Fibroblast of lung (primary cell): ENCODE measurements at regions not wholly inside any gene's neighbourhood (a gene's known extent, or its start where the extent isn't known, plus 50 kb on each side); places are given as distances from the start of the nearest gene placed in this dataset.

ENCODE experiments used
- DNase-seq, 2 donors: peaks; one replicate each; pipeline versions ENCODE4 v3.0.0 to v3.0.0-alpha.2; 2010; ENCODE audit warnings: low read depth in 2 of 2
- H2AFZ ChIP-seq: 2 replicates; pipeline ENCODE4 v1.5.1; 2012; ENCODE audit warnings: low read length, control low read depth, inconsistent platforms
- H3K27ac ChIP-seq: 2 replicates; pipeline ENCODE4 v1.5.1; 2011; ENCODE audit warnings: low read length, control low read depth; ENCODE audit not compliant: insufficient read depth
- H3K27me3 ChIP-seq: 2 replicates; pipeline ENCODE4 v1.5.1; 2011; ENCODE audit warnings: mild to moderate bottlenecking, low read length; ENCODE audit not compliant: control insufficient read depth, insufficient read depth
- H3K36me3 ChIP-seq: 2 replicates; pipeline ENCODE4 v1.5.1; 2011; ENCODE audit warnings: low read length; ENCODE audit not compliant: control insufficient read depth, insufficient read depth
- H3K4me1 ChIP-seq: 2 replicates; pipeline ENCODE4 v1.5.1; 2011; ENCODE audit warnings: low read length; ENCODE audit not compliant: control insufficient read depth, insufficient read depth; ENCODE audit errors: extremely low read depth
- H3K4me2 ChIP-seq: 2 replicates; pipeline ENCODE4 v1.5.1; 2011; ENCODE audit warnings: low read length, control low read depth; ENCODE audit not compliant: insufficient read depth; ENCODE audit errors: extremely low read depth
- H3K4me3 ChIP-seq, 4 experiments: fragments of 200-600 bp in 1 of 4; sonication (generic) in 1 of 4; replicated peaks in 1 of 4; 2 replicates each; pipeline ENCODE4 v1.5.1; 2011 to 2016; ENCODE audit warnings: low read length in 4 of 4, low read depth in 3 of 4, mild to moderate bottlenecking in 3 of 4, control low read depth in 2 of 4, inconsistent platforms in 1 of 4, mixed read lengths in 1 of 4; ENCODE audit not compliant: insufficient read depth in 1 of 4; ENCODE audit errors: control extremely low read depth in 1 of 4
- H3K79me2 ChIP-seq: 2 replicates; pipeline ENCODE4 v1.5.1; 2012; ENCODE audit warnings: mild to moderate bottlenecking, low read length, inconsistent platforms; ENCODE audit not compliant: control insufficient read depth, insufficient read depth
- H3K9ac ChIP-seq: 2 replicates; pipeline ENCODE4 v1.5.1; 2011; ENCODE audit warnings: mild to moderate bottlenecking, low read length, control low read depth; ENCODE audit not compliant: insufficient read depth
- H3K9me3 ChIP-seq: 2 replicates; pipeline ENCODE4 v1.5.1; 2012; ENCODE audit warnings: low read depth, low read length; ENCODE audit not compliant: control insufficient read depth, insufficient read depth
- H4K20me1 ChIP-seq: 2 replicates; pipeline ENCODE4 v1.5.1; 2011; ENCODE audit warnings: low read length; ENCODE audit not compliant: control insufficient read depth, insufficient read depth; ENCODE audit errors: extremely low read depth
- EZH2 ChIP-seq: IDR thresholded peaks from 2 replicates; pipeline ENCODE4 v1.5.1; 2012; ENCODE audit warnings: low read length, control low read depth, mild to moderate bottlenecking; ENCODE audit errors: missing control alignments
- TF ChIP-seq, protein P1 (sequence below), 2 donors: IDR thresholded peaks in 1 of 2; conservative IDR thresholded peaks in 1 of 2; 1 replicate in 1 of 2; 2 replicates in 1 of 2; pipeline ENCODE4 v1.5.1; 2011 to 2012; ENCODE audit warnings: low read length in 2 of 2, control low read depth in 1 of 2, inconsistent platforms in 1 of 2, low read depth in 1 of 2, mild to moderate bottlenecking in 1 of 2

DNA sequence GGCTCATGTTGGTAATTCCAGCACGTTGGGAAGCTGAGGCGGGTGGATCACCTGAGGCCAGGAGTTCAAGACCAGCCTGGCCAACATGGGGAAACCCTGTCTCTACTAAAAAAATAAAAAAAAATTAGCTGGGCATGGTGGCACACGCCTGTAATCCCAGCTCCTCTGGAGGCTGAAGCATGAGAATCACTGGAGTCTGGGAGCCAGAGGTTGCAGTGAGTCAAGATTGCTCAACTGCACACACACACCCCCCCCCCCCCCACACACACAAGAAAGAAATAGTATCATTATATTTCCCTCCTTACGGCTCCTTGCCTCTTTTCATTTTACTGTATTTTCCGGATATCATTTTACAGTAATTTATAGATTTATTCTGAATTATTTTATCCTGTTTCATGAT is 963.1 kb upstream of the GOT2 start:
- no peak overlapping the region for H3K4me2 ChIP-seq
- H3K9me3 ChIP-seq = no peaks in the 10 kb centered on the region
- H3K79me2 ChIP-seq = no peaks in the 10 kb centered on the region
- H3K27ac ChIP-seq = no peak overlapping the region
- no peaks in the 10 kb centered on the region for H3K27me3 ChIP-seq
- no peaks in the 10 kb centered on the region for H4K20me1 ChIP-seq
- peak; percentile 14 to 17 for DNase-seq
- no peak overlapping the region for H3K4me3 ChIP-seq
- H3K36me3 ChIP-seq = no peaks in the 10 kb centered on the region
- peaks cover 2% of the 10 kb centered on the region for H3K4me1 ChIP-seq
- no peak overlapping the region for H3K9ac ChIP-seq
- TF ChIP-seq, protein P1, sequence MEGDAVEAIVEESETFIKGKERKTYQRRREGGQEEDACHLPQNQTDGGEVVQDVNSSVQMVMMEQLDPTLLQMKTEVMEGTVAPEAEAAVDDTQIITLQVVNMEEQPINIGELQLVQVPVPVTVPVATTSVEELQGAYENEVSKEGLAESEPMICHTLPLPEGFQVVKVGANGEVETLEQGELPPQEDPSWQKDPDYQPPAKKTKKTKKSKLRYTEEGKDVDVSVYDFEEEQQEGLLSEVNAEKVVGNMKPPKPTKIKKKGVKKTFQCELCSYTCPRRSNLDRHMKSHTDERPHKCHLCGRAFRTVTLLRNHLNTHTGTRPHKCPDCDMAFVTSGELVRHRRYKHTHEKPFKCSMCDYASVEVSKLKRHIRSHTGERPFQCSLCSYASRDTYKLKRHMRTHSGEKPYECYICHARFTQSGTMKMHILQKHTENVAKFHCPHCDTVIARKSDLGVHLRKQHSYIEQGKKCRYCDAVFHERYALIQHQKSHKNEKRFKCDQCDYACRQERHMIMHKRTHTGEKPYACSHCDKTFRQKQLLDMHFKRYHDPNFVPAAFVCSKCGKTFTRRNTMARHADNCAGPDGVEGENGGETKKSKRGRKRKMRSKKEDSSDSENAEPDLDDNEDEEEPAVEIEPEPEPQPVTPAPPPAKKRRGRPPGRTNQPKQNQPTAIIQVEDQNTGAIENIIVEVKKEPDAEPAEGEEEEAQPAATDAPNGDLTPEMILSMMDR (conservative IDR thresholded peaks at IDR 0.05 in 1 of 2, IDR thresholded peaks at IDR 0.05 in 1 of 2; ENCODE audit: low read depth in 1 of 2, low read length in 2 of 2) = no peak
- no peak for TF ChIP-seq EZH2
- no peak overlapping the region for H2AFZ ChIP-seq

DNA sequence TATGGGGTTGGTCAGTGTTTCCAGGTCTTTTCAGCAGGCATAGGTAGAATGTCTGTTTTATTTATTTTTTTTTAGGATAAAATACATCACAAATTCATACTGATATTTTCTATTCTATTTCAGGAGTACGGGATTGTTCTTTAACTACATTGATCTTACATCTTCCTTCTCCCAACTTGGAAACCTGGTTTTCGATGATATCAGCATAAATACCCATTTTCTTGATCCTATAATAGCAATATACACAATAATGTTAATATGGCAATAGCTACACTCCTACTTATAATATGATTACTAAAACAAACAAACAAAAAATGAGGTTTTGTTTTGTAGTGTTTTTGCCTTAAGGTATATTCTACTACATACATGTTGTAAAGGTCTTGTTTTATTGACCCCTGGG is 962.4 kb upstream of the GOT2 start:
- Histone ChIP-seq H3K36me3 (no peaks in the 10 kb centered on the region), H3K27me3 (no peaks in the 10 kb centered on the region), H3K4me1 (peaks cover 2% of the 10 kb centered on the region), H3K4me2 (no peak overlapping the region), H3K27ac (no peak overlapping the region), H3K9me3 (no peaks in the 10 kb centered on the region), H3K79me2 (no peaks in the 10 kb centered on the region), H2AFZ (no peak overlapping the region), H3K9ac (no peak overlapping the region), H4K20me1 (no peaks in the 10 kb centered on the region), H3K4me3 (no peak overlapping the region)
- no peak for DNase-seq
- TF ChIP-seq, protein P1 (conservative IDR thresholded peaks at IDR 0.05 in 1 of 2, IDR thresholded peaks at IDR 0.05 in 1 of 2; ENCODE audit: low read depth in 1 of 2, low read length in 2 of 2) = no peak
- TF ChIP-seq EZH2 = no peak

DNA sequence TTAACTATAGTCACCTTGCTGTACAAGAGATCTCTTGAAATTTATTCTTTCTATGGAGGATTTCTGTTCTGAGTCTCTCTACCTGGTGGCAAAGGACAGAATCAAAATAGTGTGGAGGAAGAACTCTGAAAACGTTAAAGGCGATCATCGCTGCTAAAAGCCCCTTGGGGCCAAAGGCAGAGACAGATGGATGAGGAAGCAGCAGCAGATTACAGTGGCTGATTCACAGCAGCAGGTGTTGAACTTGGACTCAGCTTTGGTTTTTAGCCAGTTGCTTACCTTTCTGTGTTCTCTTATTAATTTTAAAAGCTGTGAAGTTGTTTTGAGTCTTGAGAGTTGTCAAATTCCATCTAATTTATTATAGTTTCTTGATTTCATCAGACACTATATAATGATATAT is 956.1 kb upstream of the GOT2 start:
- Histone ChIP-seq H3K4me1 (no peaks in the 10 kb centered on the region), H3K4me2 (no peak overlapping the region), H3K36me3 (no peaks in the 10 kb centered on the region), H3K79me2 (no peaks in the 10 kb centered on the region), H3K27ac (no peak overlapping the region), H3K9me3 (no peaks in the 10 kb centered on the region), H3K4me3 (no peak overlapping the region), H3K9ac (no peak overlapping the region), H4K20me1 (no peaks in the 10 kb centered on the region), H3K27me3 (no peaks in the 10 kb centered on the region), H2AFZ (no peak overlapping the region)
- TF ChIP-seq EZH2 = no peak
- TF ChIP-seq, protein P1 (conservative IDR thresholded peaks at IDR 0.05 in 1 of 2, IDR thresholded peaks at IDR 0.05 in 1 of 2; ENCODE audit: low read depth in 1 of 2, low read length in 2 of 2) = no peak
- DNase-seq = no peak
